Head of caudate nucleus (tissue), 42 donors: ENCODE measurements at regions not wholly inside any gene's neighbourhood (a gene's known extent, or its start where the extent isn't known, plus 50 kb on each side); places are given as distances from the start of the nearest gene placed in this dataset.
A peak's percentile ranks its signal among the peaks of the same experiment; 100 is the strongest.
"Not testable (repeated sequence)": the region's sequence is repeated elsewhere in the genome, so short reads cannot be mapped to it uniquely, and the experiment has no call there.

Experiments
- DNase-seq, 42 donors: peaks; one replicate each; pipeline versions ENCODE4 v3.0.0 to v3.0.0-alpha.2; 2020 to 2021; ENCODE audit warnings: mixed read lengths in 7 of 42
- intact Hi-C: fragments of 100-400 bp; cut with DNase I; formaldehyde crosslinking; loops from one replicate; pipeline ENCODE4 v1.15.0; 2022

GRCh38 chr6:90887764-90888163, 300.9 kb upstream of the MAP3K7 start:
- intact Hi-C loops, result no loop called here
- no peak for DNase-seq

DNA sequence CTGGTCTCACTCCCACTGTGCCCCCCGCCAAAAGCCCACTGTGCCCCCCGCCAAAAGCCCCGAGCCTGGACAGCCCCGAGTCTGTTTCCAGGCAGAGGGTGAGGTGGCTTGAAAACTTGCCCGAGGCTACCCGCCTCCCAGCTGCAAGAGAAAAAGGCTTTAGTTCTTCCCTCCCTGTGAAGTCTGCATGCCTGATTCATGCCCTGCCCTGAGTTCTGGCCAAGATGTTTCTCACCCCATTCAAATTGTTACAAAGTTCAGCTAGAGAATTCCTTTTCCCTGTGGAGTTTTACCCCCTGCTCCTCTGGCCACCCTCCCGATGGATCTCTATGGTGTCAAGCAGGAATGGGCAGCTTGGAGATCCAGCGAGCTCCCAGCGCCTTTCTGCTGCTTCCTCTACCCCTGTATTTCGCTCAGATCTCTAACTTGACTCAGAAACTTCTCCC, 298.8 kb upstream of the MAP3K7 start:
- DNase-seq, result peak in 12 of 42 donors; percentile 4 to 78 (median 46)
- intact Hi-C loops, result no loop called here

DNA sequence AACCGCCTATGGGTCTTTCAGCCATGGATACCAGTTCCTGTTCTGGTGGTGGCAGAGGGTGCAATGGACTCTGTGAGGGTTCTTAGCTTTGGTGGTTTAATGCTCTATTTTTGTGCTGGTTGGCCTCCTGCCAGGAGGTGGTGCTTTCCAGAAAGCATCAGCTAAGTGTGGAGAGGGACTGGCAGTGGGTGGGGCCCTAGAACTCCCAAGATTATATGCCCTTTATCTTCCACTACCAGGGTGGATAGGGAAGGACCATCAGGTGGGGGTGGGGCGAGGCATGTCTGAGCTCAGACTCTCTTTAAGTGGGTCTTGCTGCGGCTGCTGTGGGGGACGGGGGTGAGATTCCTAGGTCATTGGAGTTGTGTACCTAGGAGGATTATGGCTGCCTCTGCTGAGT, 298.3 kb upstream of the MAP3K7 start:
- intact Hi-C loops, result not testable (repeated sequence)

DNA sequence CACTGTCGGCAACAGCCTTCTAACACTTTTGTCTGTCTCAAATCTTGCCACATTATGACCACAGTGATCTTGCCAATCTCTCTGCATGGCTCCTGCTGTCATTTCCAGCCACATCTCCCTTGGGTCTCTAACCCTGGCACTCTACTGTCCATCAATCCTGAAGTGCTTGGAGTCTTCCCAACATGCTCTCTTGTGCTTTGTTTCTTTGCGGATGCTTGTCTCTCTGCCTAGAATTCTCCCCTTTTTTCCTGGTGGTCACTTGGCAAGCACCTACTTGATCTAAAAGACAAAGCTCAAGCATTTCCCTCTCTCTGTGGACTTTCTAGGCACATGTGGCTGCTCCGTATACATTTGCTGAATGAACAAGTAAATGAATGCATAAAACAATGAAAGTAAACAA, 290.7 kb upstream of the MAP3K7 start:
- intact Hi-C loops, result no loop called here
- DNase-seq, result no peak

More for the DNA sequence above, 298.3 kb upstream of the MAP3K7 start:
- not testable (repeated sequence) for DNase-seq

- intact Hi-C loops, result no loop called here
- no peak for DNase-seq
Observed at GRCh38 chr6:90874931-90875330, 288.1 kb upstream of the MAP3K7 start.

GRCh38 chr6:90872981-90873380, 286.1 kb upstream of the MAP3K7 start:
- no peak for DNase-seq
- intact Hi-C loops, result no loop called here

DNA sequence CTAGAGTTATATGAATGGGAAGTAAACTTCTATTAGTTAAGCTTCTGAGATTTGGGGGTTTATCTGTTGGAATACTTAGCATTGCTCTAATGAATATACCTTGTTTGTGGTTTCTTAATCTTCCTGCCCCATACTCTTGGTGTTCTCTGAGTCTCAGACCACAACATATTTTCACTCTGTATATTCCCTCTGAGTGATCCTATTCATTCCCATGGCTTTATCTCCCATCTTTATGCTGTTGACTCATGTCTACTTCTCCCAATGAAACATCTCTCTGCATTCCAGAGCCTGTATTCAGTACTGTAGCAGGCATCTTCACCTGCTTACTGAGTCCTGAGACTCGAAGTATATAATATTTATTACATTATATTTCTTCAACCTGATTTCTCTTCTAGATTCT, 283.7 kb upstream of the MAP3K7 start:
- intact Hi-C loops, result no loop called here
- DNase-seq, result no peak

DNA sequence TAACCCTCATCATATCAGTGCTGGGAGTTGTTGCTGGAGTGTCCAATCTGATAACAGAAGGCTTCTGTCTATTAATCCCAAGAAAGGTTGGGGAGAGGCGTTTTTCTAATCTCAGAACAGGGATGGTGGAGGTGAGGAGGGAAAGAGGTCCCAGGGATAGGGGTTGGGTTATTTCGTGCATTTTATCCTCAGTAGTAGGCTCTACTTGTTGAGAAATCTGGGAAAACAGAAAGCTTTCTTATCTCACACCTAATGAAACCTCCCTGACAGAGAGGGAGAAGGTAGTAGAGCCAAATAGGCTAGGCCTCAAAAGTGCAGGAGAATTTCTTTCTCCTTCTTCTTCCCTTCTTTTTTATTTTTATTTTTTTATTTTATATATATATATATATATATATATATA, 281.8 kb upstream of the MAP3K7 start:
- DNase-seq, result no peak
- intact Hi-C loops, result no loop called here

GRCh38 chr6:90868256-90868655, 281.4 kb upstream of the MAP3K7 start:
- intact Hi-C loops, result no loop called here
- no peak for DNase-seq

DNA sequence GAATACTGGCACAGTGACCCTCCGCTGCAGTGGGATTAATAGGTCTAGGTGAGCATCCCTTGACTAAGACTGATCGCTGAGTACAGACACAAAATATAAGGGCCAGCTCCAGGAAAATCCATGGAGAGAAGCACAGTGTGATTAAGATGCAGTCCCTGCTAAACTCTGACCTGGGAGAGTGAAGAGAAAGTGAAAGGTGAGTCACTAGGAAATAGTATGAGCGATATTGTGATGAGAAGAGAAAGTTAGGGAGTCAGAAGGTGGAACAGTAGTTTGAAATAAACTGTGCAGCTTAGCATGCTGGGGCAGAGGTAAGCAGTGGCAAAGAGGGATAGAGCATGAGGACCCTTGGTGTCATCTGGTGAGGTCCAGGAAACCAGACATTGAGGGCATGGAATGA, 278.6 kb upstream of the MAP3K7 start:
- DNase-seq, result no peak
- intact Hi-C loops, result no loop called here

DNA sequence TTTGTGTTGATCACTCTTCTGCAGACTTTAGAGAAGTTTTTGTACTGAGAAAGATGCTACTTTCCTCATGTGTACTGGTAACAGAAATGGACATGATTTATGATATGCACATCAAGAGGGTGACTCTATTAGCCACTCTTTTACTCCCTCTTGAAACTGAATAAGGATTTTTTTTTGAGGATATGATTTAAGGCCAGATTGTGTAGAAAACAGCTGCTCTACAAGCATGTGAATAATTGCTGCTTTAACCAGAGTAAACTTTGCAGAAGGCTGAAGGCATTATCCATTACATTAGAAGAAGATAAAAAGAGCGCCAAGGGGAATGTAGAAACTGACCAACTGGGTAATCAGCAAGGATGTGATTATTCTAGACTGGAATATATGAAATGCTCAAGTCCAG, 276.2 kb upstream of the MAP3K7 start:
- no peak for DNase-seq
- intact Hi-C loops, result no loop called here

DNA sequence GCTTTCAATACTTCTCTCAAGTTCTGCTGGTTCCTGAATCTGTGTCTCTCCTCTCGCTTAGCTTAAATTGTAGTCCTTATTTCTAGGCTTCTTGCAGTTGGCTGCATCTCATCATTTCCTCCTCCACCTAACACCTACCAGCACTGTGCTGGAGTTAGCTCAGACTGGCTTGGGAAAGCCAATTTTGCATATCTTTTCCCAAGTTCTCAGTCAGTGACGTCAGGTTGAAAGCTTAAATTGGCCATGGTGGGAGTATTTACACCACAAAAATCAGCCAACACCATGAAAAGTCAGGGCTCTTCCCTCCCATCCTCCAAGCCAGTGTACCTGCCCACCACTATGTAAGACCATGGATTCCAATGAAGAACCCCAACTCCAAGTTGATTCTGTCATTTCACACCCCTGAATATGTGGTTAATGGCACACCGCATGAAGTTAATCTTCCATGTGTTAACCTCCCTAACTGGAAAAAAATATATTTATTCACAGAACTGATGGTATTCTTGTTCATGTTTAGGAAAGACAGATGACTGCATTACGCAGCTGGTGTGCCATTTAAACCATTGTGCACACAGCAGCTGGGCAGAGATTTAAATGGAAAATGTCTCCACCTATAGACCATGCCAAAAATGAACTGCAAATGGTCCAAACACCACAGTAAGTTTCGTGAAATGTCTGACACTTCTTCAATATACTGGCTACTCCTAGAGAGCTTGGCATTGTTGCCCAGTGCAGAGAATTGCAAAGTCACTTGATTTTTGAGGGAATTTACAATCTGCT, 274.1 kb upstream of the MAP3K7 start:
- peak in 12 of 42 donors; percentile 3 to 69 (median 31) for DNase-seq
- intact Hi-C loops, result no loop called here

GRCh38 chr6:90859612-90860011, 272.7 kb upstream of the MAP3K7 start:
- intact Hi-C loops, result no loop called here
- peak in 5 of 42 donors; percentile 10 to 40 (median 28) for DNase-seq

GRCh38 chr6:90859056-90859455, 272.2 kb upstream of the MAP3K7 start:
- intact Hi-C loops, result no loop called here
- no peak for DNase-seq

DNA sequence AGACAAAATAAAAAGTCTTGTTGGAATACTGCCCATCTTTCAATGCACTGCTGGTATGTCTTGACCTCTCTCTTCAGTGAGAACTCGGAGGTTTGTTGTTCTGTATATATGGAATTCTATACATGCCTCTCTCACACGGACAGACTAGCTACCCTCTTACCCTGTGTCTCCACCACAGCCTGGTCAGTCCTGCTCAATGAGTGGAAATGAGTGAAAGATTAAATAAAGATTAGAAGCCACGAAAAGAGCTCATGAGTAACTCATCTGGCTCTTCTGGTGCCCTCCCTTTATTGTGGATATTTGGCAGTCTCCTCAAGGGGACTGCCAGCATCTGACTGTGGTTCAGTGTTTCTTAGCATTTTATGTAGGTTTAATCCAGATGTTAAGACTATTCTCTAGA, 262.8 kb upstream of the MAP3K7 start:
- DNase-seq, result no peak
- intact Hi-C loops, result no loop called here

DNA sequence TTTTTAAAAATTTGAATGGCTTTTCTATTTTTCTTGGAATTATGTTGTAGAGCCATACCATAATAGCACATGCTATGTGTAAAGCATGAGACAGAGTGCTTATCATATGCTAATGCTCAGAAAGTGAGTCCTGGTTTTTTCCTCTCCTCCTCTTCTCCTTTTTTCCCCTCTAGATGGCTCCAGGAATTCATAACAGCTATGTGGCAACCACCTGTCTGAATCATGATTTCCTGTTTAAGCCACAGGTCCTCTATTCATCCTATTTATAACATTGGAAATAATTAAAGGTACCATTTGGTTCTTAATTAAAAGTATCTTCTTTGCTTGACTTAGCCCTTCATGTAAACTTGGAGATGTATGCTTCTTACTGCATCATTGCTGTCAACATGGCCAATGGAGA, 260.0 kb upstream of the MAP3K7 start:
- intact Hi-C loops, result no loop called here

DNA sequence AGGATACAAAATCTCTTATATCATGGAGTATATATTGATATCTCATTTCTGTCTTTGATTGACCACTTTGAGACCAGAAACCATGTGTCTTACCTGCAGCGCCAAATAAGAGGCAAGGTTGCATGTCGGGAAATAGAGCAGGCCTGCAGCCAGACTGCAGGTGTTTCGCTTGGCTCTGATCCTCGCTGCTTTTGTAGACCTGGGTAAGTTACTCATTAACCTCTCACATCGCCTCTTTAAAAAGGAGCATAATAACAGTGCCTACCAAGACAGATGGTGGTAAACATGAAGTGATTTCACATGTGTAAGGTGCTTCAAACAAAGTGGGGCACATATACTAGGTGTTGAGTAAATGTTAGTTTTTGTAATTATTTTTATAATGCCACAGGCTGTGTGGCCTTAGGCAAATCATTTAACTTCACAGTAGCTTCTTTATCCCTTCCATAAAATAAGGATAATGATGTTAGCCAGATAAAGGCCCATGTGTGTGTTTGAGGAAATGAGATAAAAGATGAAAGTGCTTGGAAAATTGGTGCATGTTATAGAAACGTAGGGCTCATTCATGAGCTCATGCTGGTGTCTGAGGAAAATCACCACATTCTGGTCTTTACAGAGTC, 248.8 kb upstream of the MAP3K7 start:
- no peak for DNase-seq
- intact Hi-C loops, result no loop called here

More for the DNA sequence above, 260.0 kb upstream of the MAP3K7 start:
- DNase-seq, result no peak

DNA sequence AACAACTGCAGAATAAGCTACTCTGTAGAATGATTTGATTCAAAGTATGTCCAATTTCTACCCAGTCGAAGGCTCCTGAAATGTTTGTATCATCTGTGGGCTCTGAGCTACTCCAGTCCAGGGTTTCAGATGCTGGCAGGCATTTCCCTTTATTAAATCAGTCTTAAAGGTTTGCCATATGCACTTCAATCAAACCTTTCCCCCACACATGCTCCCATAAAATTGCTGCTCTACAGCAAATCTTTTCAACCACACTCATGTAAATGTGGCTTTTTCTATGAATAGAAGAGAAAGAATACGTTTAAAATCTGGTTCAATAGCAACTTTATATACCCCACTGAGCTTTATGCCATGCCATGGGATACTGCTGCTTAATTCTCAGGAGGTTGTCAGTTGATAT, 242.4 kb upstream of the MAP3K7 start:
- no peak for DNase-seq
- intact Hi-C loops, result no loop called here

- intact Hi-C loops, result no loop called here
Observed at GRCh38 chr6:90820436-90820835, 233.6 kb upstream of the MAP3K7 start.

GRCh38 chr6:90819483-90819882, 232.6 kb upstream of the MAP3K7 start:
- intact Hi-C loops, result no loop called here

More at GRCh38 chr6:90820436-90820835, 233.6 kb upstream of the MAP3K7 start:
- DNase-seq, result no peak

DNA sequence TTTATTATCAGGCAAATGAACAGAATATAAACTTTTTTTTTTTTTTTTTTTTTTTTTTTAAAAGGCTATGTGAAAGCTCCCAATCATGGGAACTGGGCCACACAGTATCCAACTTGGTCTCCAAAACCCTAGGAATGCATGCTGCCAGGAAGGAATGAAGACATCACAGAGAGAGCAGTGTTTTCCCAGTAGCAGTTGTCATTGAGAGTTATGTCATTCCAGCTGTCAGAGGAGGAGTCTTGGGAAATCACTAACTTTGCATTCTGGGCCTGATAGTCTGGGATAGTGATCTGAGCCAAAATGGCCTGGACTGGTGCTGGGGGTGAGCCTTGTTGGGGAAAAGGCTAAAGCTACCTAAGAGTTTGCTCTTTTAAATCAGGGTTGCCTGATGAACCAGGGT, 231.3 kb upstream of the MAP3K7 start:
- intact Hi-C loops, result no loop called here
- DNase-seq, result peak in 1 of 42 donors; percentile 2

More at GRCh38 chr6:90819483-90819882, 232.6 kb upstream of the MAP3K7 start:
- DNase-seq, result peak in 1 of 42 donors; percentile 3
